HG03066 (cell line): ENCODE measurements at regions not wholly inside any gene's neighbourhood (a gene's known extent, or its start where the extent isn't known, plus 50 kb on each side); places are given as distances from the start of the nearest gene placed in this dataset.

Experiments used
- ATAC-seq: cut with Tn5 transposase; IDR thresholded peaks from one replicate; pipeline ENCODE4 v1.9.1; 2021; ENCODE audit warnings: low read depth; ENCODE audit not compliant: unreplicated experiment

DNA sequence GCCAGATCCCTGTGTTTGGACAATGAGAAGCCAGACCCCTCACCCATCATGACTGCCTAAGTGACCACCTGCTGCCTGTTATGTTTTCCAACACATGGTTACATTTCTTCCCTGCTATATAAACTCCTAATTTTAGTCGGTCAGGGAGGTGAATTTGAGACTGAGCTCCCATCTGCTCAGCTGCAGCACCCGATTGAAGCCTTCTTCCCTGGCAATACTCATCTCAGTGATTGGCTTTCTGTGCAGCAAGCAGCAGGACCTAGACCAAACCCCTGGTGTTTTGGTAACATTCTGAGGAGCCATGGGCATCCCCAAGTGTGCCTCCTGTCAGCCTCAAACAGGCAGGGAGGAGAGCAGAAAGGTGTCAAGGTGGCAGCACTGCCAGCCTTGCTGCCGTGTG is 141.2 kb downstream of the CD8B2 start:
- ATAC-seq: no peak

DNA sequence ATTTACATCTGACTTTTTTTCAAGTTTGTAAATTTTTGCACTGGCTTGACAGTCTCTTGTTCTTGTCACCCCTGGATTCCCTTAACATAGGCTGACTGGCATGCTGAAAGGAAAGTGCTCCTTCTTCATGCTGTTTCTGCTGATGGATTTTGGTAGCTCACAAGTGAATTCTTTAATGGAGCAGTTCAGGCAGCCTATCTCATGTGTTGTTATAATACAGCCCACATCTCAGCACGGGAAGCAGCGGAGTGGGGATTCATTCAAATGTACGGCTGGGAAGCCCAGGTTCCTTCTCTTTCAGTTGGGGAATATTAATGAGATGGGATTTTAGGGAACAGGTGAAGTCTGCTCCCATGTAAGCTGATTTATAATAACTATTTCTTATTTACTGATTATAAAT is 142.8 kb downstream of the CD8B2 start:
- ATAC-seq: no peak

DNA sequence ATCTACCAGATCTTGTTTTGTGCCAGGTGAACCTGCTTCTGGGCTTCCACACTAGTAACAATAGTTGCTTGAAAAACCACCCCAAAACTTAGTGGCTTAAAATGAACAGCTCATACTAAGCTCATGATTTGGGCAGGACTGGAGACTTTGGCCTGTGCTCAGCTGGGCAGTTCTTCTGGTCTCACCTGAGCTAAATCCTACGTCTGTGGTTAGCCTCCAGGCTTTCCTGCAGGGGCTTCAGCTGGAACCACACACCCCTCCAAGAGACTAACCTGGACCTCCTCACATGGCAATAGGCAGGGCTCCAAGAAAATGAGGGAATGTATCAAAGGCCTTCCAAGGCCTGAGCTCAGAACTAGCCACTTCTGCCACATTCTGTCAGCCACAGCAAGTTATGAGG is 144.1 kb downstream of the CD8B2 start:
- no peak for ATAC-seq

- no peak for ATAC-seq
These were observed 150.9 kb downstream of the CD8B2 start for GRCh38 chr2:106638043-106638442.

DNA sequence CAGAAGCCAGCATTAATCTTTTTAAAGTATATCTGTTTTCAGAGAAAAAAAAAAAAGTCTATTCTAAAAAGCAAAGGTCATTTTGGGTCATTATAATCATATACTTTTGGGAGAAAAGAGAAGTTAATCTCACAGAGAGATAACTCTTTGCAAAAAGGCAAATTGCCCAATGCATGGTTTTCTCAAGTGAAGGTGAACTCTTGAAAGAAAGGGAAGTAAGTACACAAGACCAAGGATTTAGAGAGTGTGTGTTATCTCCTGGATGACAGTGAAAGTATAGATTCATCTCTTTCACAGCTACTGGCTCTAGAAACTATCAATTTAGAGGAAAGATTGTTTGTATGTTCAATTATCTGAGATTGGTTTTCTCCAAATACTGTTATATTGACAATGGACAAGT is 151.4 kb downstream of the CD8B2 start:
- no peak for ATAC-seq

- ATAC-seq: no peak
These were observed 155.5 kb downstream of the CD8B2 start for GRCh38 chr2:106642679-106643078.

DNA sequence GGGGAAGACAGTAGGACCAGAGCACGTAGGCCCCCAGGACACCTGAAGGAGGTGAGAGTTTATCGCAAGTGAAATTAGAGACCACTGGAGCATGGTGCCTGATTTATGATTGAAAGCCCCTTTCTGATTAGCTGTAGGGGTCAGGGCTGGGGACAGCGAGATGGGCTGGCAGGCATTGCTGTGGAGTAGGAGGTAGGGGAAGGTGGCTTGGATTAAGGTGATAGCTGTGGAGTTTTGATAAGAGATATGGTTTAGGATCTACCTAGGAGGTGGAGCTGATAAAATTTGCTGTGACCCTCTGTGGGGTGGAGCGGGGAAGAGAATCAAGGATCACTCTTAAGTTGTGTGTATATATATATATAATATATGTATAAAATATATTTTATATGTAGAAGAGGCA is 157.5 kb downstream of the CD8B2 start:
- no peak for ATAC-seq

GRCh38 chr2:106646605-106647004 is 159.4 kb downstream of the CD8B2 start:
- no peak for ATAC-seq

- ATAC-seq: no peak
These were observed 162.1 kb downstream of the CD8B2 start for GRCh38 chr2:106649306-106649705.

DNA sequence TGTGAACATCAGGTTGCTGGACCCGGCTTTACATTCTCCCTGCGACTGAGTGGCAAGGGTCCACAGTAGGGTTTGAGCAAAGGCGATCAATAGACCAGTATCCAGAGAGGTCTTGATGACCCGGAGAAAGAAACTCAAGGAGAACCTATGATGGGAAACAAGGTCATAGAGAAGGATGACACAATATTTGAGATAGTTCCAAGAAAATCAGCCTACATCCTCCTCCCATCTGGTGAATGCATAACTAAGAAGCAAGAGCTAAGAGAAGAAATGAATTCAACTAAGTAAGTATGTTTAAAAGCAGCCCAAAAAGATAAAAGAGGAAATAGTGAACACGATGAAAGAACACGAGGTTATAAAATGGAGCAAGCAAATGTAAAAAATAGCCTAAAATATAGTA is 166.3 kb downstream of the CD8B2 start:
- no peak for ATAC-seq

- no peak for ATAC-seq
These were observed 171.5 kb downstream of the CD8B2 start for GRCh38 chr2:106658616-106659015.

- peak; percentile 86 for ATAC-seq
These were observed 177.5 kb downstream of the CD8B2 start for GRCh38 chr2:106664669-106665068.

GRCh38 chr2:106667478-106668070 is 180.4 kb downstream of the CD8B2 start:
- no peak for ATAC-seq

DNA sequence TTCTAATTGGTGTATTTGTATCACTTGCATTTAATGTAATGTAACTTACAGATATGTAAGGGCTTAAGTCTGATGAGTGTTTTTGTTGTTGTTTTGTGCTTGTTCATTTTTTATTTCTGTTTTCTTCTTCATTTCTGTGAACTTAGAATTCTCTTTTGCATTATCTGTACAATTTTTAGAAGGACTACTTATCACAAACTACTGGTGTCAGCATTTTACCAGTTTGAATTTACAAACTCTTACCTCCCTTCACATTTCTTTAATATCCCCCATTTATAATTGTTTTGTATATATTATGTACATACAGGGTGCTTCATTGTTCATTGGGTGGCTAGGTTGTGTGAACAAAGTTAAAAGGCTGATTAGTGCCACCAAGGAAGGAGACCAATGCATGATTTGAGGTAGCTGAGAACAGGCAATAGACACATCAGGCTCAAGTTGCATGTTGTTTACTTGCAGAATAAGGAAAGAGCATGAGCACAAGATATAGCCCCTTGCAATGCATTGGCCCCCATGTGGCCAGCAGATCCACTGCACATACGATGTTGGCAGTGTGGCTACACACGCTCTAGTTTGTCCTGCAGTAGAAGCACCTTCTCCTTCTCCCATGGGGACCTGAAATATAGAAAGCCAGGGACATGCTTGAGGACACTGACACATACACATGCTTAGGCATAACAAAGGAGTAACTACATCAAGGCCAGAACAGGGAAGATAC is 198.2 kb downstream of the CD8B2 start:
- ATAC-seq: no peak

DNA sequence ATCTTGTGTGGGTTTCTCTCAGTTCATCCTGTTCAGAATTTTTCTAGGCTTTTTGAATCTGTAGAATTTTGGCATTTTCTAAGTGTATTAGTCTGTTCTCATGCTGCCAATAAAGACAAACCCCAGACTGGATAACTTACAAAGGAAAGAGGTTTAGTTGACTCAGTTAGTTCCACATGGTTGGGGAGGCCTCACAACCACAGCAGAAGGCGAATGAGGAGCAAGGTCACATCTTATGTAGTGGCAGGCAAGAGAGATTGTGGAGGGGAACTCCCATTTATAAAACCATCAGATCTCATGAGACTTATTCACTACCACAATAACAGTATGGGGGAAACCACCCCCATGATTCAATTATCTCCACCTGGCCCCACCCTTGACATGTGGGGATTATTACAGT is 199.2 kb downstream of the ST6GAL2 start:
- ATAC-seq: no peak

- no peak for ATAC-seq
These were observed 190.9 kb downstream of the ST6GAL2 start for GRCh38 chr2:106694964-106695470.

DNA sequence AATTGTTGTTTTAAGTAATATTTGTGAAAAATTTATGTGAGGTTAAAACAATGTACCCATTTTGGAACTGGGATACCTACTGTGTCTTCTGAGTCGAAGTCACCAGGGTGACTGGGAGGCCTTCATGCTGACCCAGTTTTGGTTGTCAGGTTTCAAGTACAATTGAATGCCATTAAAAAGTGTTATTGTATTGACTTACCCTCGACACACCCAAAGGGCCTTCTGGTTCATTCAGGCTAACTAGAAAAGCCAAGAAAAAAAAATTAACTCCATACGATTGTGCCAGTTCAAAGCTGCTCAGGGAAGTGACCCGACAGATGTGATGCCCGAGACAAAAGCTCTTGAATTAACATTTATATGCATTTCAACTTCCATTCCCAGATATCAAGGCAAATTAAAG is 190.0 kb downstream of the ST6GAL2 start:
- no peak for ATAC-seq

DNA sequence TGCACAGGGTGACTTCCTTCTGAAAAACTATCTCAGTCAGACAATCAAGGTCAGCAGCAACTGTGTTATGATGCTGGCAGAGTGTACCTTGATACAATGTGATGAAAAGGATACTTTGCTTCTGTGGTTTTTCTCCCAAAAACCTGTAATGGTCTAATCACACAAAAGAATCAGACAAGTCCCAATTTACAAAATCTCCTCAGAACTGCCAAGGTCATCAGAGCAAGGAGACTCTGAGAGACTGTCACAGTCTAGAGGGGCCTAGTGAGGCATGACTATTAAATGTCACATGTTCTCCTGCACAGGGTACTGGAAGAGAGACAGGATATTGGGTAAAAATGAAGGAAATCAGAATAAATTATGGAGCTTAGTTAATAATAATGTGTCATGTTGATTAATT is 185.4 kb downstream of the ST6GAL2 start:
- no peak for ATAC-seq

GRCh38 chr2:106701203-106702022 is 184.6 kb downstream of the ST6GAL2 start:
- ATAC-seq: no peak

DNA sequence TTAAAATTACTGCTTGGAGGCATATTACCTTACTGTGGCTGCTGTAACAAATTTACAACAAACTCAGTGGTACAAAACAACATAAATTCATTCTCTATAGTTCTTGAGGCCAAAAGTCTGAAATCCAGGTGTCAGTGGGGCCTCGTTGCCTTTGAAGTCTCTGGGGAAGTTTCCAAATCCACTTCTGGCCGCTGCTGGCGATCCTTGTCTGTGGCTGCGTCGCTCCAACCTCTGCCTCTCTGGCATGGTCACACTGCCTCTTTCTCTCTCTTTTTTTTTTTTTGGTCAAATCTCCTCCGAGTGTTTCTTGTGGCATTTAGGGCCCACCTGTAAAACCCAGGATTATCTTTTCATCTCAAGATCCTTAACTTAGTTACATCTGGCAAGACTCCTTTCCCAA is 182.8 kb downstream of the ST6GAL2 start:
- no peak for ATAC-seq

GRCh38 chr2:106704798-106705197 is 181.2 kb downstream of the ST6GAL2 start:
- ATAC-seq: no peak

GRCh38 chr2:106705877-106706276 is 180.1 kb downstream of the ST6GAL2 start:
- no peak for ATAC-seq
